OCI-LY7 (cell line): ENCODE measurements at regions not wholly inside any gene's neighbourhood (a gene's known extent, or its start where the extent isn't known, plus 50 kb on each side); places are given as distances from the start of the nearest gene placed in this dataset.

Experiments used
- BruUV-seq: library from RNA; stranded (reverse); fragments of 400-500 nt; replicated peaks from 2 replicates; lab custom pipeline; 2021; lab: Mats Ljungman, UMichigan
- CTCF ChIA-PET: fragments of 300-600 bp; sonication (Branson Sonifier 250); formaldehyde crosslinking; loops from one replicate; lab custom pipeline; 2022; ENCODE audit warnings: antibody characterized with exemption; ENCODE audit not compliant: unreplicated experiment; lab: Charles Lee
- POLR2A ChIA-PET: fragments of 300-600 bp; sonication (Branson Sonifier 250); formaldehyde crosslinking; loops from one replicate; lab custom pipeline; 2022; ENCODE audit warnings: antibody characterized with exemption; lab: Charles Lee
- DNase-seq: peaks from one replicate; pipeline ENCODE4 v3.0.0-alpha.2; 2015; ENCODE audit warnings: low spot score
- H2AFZ ChIP-seq: fragments of 200-600 bp; sonication (generic), shearing (Covaris generic); 2 replicates; pipeline ENCODE4 v1.6.1; 2014; ENCODE audit warnings: mild to moderate bottlenecking, antibody characterized with exemption, low read length, moderate library complexity
- H3K27ac ChIP-seq: fragments of 200-600 bp; sonication (generic); 2 replicates; pipeline ENCODE4 v1.5.1; 2014; ENCODE audit warnings: mixed run types, low read depth, mild to moderate bottlenecking, moderate library complexity, low read length, inconsistent platforms; ENCODE audit not compliant: poor library complexity, severe bottlenecking
- H3K36me3 ChIP-seq: fragments of 200-600 bp; sonication (generic); 2 replicates; pipeline ENCODE4 v1.6.1; 2014; ENCODE audit warnings: mild to moderate bottlenecking, antibody characterized with exemption, low read length, moderate library complexity, mixed read lengths; ENCODE audit not compliant: insufficient read depth
- H3K4me1 ChIP-seq: fragments of 200-600 bp; sonication (generic); 2 replicates; pipeline ENCODE4 v1.5.1; 2014; ENCODE audit warnings: mild to moderate bottlenecking, low read length; ENCODE audit not compliant: insufficient read depth, poor library complexity, severe bottlenecking
- H3K4me2 ChIP-seq: fragments of 200-600 bp; sonication (generic); 2 replicates; pipeline ENCODE4 v1.6.1; 2014; ENCODE audit warnings: mild to moderate bottlenecking, low read length
- H3K4me3 ChIP-seq: fragments of 200-600 bp; sonication (generic); 2 replicates; pipeline ENCODE4 v1.5.1; 2014; ENCODE audit warnings: mild to moderate bottlenecking, low read depth, low read length; ENCODE audit not compliant: poor library complexity, severe bottlenecking
- H3K79me2 ChIP-seq: fragments of 200-600 bp; sonication (generic); 2 replicates; pipeline ENCODE4 v1.6.1; 2016; ENCODE audit warnings: low read depth, mild to moderate bottlenecking, low read length, moderate library complexity, mixed read lengths; ENCODE audit not compliant: insufficient read depth
- H3K9me2 ChIP-seq: fragments of 200-600 bp; sonication (generic); 2 replicates; pipeline ENCODE4 v1.6.1; 2016; ENCODE audit warnings: mild to moderate bottlenecking, low read length, mixed read lengths; ENCODE audit not compliant: insufficient read depth
- H3K9me3 ChIP-seq: fragments of 200-600 bp; sonication (generic); 2 replicates; pipeline ENCODE4 v1.6.1; 2014; ENCODE audit warnings: mild to moderate bottlenecking, mixed run types, low read length, mixed read lengths
- H4K20me1 ChIP-seq: fragments of 200-600 bp; sonication (generic); 2 replicates; pipeline ENCODE4 v1.6.1; 2014; ENCODE audit warnings: mild to moderate bottlenecking, antibody characterized with exemption, low read length, moderate library complexity, mixed read lengths; ENCODE audit not compliant: insufficient read depth
- CTCF ChIP-seq: fragments of 200-600 bp; sonication (generic); conservative IDR thresholded peaks from 2 replicates; pipeline ENCODE4 v1.5.1; 2014; ENCODE audit warnings: mild to moderate bottlenecking, antibody characterized with exemption, low read length, moderate library complexity, mixed read lengths
- EZH2phosphoT487 ChIP-seq: fragments of 200-600 bp; sonication (generic); IDR thresholded peaks from 2 replicates; pipeline ENCODE4 v1.6.1; 2018; ENCODE audit warnings: low read depth, borderline replicate concordance, mild to moderate bottlenecking, mixed run types, antibody characterized with exemption, low read length, moderate library complexity, mixed read lengths
- intact Hi-C: fragments of 100-400 bp; cut with micrococcal nuclease; formaldehyde crosslinking; loops from one replicate; pipeline ENCODE4 v1.10.0; 2022; ENCODE audit not compliant: unreplicated experiment

DNA sequence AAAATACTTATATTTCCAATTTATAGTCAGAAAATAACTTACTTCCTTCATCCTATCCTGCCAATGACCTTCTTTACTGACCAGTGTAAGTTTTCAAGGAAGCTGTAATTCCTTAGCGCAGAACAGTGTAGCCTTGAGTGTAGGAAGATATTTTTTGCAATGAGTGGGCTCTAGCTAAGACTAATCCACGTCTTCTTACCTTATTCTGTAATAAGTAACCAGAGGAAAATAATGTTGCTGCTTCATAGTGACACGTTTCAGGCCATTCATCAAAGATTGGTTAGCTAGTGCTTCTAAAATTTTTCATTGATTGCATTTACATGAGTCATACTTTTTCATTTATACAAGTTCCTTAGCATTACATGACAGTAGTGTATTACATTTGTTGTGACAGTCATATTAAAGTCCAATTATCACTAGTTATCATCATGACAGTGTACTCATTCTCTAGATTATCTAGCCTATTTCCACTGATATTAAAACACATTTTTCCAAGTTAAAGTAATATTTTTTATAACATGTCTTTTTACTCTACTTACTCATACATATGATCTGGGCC is 403.8 kb upstream of the EPHA3 start:
- TF ChIP-seq CTCF: no peak
- no peak for TF ChIP-seq EZH2phosphoT487
- intact Hi-C loops: no loop called here
- Histone ChIP-seq H3K79me2 (no peaks in the 10 kb centered on the region), H2AFZ (no peak overlapping the region), H3K4me1 (no peaks in the 10 kb centered on the region), H3K4me2 (no peak overlapping the region), H4K20me1 (no peaks in the 10 kb centered on the region), H3K4me3 (no peak overlapping the region), H3K9me3 (no peaks in the 10 kb centered on the region), H3K9me2 (no peaks in the 10 kb centered on the region), H3K27ac (no peak overlapping the region), H3K36me3 (no peaks in the 10 kb centered on the region)
- CTCF ChIA-PET: no interaction called here
- no TSS peak for BruUV-seq
- POLR2A ChIA-PET: no interaction called here
- no peak for DNase-seq

DNA sequence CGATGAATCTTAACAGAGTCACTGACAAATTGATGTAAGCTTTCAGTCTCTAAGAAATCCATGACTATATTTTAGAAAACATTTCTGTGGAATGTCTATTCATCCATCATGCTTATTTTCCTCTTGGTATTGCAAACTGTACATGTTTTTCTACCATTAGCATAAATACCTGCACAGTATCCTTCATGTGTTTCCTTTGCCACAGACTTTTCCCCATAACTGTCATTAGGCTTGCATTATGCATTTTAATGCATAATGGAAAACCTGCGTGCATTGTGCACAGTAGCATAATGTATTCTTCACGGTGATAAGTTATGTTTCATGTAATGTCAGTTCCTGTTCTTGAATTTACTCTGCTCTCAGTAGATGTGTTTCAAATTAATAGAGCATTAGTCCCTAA is 403.1 kb upstream of the EPHA3 start:
- no peaks in the 10 kb centered on the region for H3K36me3 ChIP-seq
- no peak for TF ChIP-seq EZH2phosphoT487
- TF ChIP-seq CTCF: no peak
- no peak overlapping the region for H3K4me3 ChIP-seq
- DNase-seq: no peak
- no peak overlapping the region for H2AFZ ChIP-seq
- H3K27ac ChIP-seq: no peak overlapping the region
- H3K4me2 ChIP-seq: no peak overlapping the region
- H3K4me1 ChIP-seq: no peaks in the 10 kb centered on the region
- BruUV-seq: no TSS peak
- no peaks in the 10 kb centered on the region for H4K20me1 ChIP-seq
- POLR2A ChIA-PET: no interaction called here
- no peaks in the 10 kb centered on the region for H3K79me2 ChIP-seq
- no peaks in the 10 kb centered on the region for H3K9me2 ChIP-seq
- CTCF ChIA-PET: no interaction called here
- intact Hi-C loops: no loop called here
- no peaks in the 10 kb centered on the region for H3K9me3 ChIP-seq

DNA sequence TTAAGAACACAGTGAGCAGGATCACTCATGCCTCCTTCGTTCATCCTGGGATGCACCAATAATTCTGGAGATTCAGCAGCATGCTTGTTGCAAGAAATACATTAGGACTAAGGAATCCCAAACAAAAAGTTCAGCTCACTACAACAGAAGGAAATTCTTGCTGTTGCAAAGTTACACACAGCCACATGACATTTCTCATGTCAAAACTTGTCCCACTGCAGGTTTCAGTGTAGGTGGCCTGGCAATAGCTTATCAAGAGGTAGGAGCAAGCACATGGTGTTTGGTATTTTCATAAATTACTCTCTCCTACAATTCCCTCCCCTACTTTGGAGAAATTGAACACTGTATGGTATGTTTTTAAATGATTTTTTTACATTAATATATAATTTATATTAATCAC is 399.6 kb upstream of the EPHA3 start:
- no peak overlapping the region for H3K4me2 ChIP-seq
- H3K4me1 ChIP-seq: no peaks in the 10 kb centered on the region
- no peak overlapping the region for H3K27ac ChIP-seq
- intact Hi-C loops: no loop called here
- H3K36me3 ChIP-seq: no peaks in the 10 kb centered on the region
- CTCF ChIA-PET: interaction anchor here (0.6 kb wide), 1 partner anchor 54 kb away, joined by 3 read pairs; no protein-coding TSS in a partner anchor
- TF ChIP-seq EZH2phosphoT487 (no peak), CTCF (no peak)
- no peak for DNase-seq
- BruUV-seq: no TSS peak
- no peaks in the 10 kb centered on the region for H3K9me2 ChIP-seq
- H3K9me3 ChIP-seq: no peaks in the 10 kb centered on the region
- H3K4me3 ChIP-seq: no peak overlapping the region
- no peaks in the 10 kb centered on the region for H3K79me2 ChIP-seq
- POLR2A ChIA-PET: no interaction called here
- H2AFZ ChIP-seq: no peak overlapping the region
- H4K20me1 ChIP-seq: no peaks in the 10 kb centered on the region
